GM18507 (cell line): ENCODE measurements at regions not wholly inside any gene's neighbourhood (a gene's known extent, or its start where the extent isn't known, plus 50 kb on each side); places are given as distances from the start of the nearest gene placed in this dataset.
A peak's percentile ranks its signal among the peaks of the same experiment; 100 is the strongest.

Source experiments
- DNase-seq: peaks from one replicate; pipeline ENCODE4 v3.0.0; 2011; ENCODE audit warnings: low read depth; ENCODE audit not compliant: insufficient read length; ENCODE audit errors: extremely low spot score
- FAIRE-seq: peaks from 2 replicates; lab custom pipeline; 2011; peaks lifted over from hg19 to GRCh38; lab: Jason Lieb, UNC

- DNase-seq: no peak
- FAIRE-seq: no peak
These were observed 168.8 kb upstream of the ST8SIA2 start for GRCh38 chr15:92224843-92225242.

- DNase-seq (no peak), FAIRE-seq (peak; percentile 49)
These were observed 167.6 kb upstream of the ST8SIA2 start for GRCh38 chr15:92226020-92226612.

- DNase-seq: no peak
- no peak for FAIRE-seq
These were observed 164.9 kb upstream of the ST8SIA2 start for GRCh38 chr15:92228830-92229229.

- FAIRE-seq (no peak), DNase-seq (no peak)
These were observed 162.2 kb upstream of the ST8SIA2 start for GRCh38 chr15:92231461-92231860.

- no peak for DNase-seq
- no peak for FAIRE-seq
These were observed 161.4 kb upstream of the ST8SIA2 start for GRCh38 chr15:92232317-92232716.

GRCh38 chr15:92232876-92233275 lies 160.8 kb upstream of the ST8SIA2 start:
- FAIRE-seq: no peak
- DNase-seq: no peak

- FAIRE-seq: no peak
- DNase-seq: no peak
These were observed 150.5 kb upstream of the ST8SIA2 start for GRCh38 chr15:92243227-92243626.

- DNase-seq: no peak
- FAIRE-seq: no peak
These were observed 149.0 kb upstream of the ST8SIA2 start for GRCh38 chr15:92244703-92245102.

- no peak for FAIRE-seq
- no peak for DNase-seq
These were observed 145.9 kb upstream of the ST8SIA2 start for GRCh38 chr15:92247649-92248242.

GRCh38 chr15:92266796-92267685 lies 126.6 kb upstream of the ST8SIA2 start:
- no peak for FAIRE-seq
- no peak for DNase-seq

GRCh38 chr15:92268900-92269299 lies 124.8 kb upstream of the ST8SIA2 start:
- no peak for FAIRE-seq
- DNase-seq: no peak

- FAIRE-seq (no peak), DNase-seq (no peak)
These were observed 122.5 kb upstream of the ST8SIA2 start for GRCh38 chr15:92271179-92271578.

GRCh38 chr15:92272106-92272505 lies 121.6 kb upstream of the ST8SIA2 start:
- DNase-seq: no peak
- no peak for FAIRE-seq

GRCh38 chr15:92273286-92273685 lies 120.4 kb upstream of the ST8SIA2 start:
- FAIRE-seq (no peak), DNase-seq (no peak)

GRCh38 chr15:92273723-92274122 lies 120.0 kb upstream of the ST8SIA2 start:
- FAIRE-seq (no peak), DNase-seq (no peak)

GRCh38 chr15:92277776-92278175 lies 115.9 kb upstream of the ST8SIA2 start:
- FAIRE-seq: peak; percentile 60

GRCh38 chr15:92283813-92284212 lies 109.9 kb upstream of the ST8SIA2 start:
- FAIRE-seq (no peak), DNase-seq (no peak)

More at GRCh38 chr15:92277776-92278175, 115.9 kb upstream of the ST8SIA2 start:
- no peak for DNase-seq

GRCh38 chr15:92288755-92289154 lies 104.9 kb upstream of the ST8SIA2 start:
- FAIRE-seq (peak; percentile 51), DNase-seq (no peak)

GRCh38 chr15:92289733-92290132 lies 103.9 kb upstream of the ST8SIA2 start:
- no peak for DNase-seq
- no peak for FAIRE-seq

GRCh38 chr15:92290359-92290992 lies 103.2 kb upstream of the ST8SIA2 start:
- DNase-seq: no peak
- no peak for FAIRE-seq
